ENCODE measurements at regions not wholly inside any gene's neighbourhood (a gene's known extent, or its start where the extent isn't known, plus 50 kb on each side); places are given as distances from the start of the nearest gene placed in this dataset.

DNA sequence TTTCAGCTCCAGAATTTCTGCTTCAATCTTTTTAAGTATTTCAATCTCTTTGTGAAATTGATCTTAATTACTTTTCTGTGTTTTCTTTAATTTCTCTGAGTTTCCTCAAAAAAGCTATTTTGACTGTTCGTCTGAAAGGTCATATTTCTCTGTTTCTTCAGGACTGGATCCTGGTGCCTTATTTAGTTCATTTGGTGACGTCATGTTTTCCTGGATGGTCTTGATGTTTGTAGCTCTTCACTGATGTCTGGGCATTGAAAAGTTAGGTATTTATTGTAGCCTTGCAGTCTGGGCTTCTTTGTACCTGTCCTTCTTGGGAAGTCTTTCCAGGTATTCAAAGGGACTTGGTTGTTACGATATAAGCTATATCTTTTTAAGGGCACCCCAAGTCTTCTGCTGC is 998.7 kb downstream of the NCAM2 start (continued):
- TF ChIP-seq TAF7 (optimal IDR thresholded peaks at IDR 0.05; ENCODE audit: borderline replicate concordance, low read depth, low read length) (no peak), CBX5 (IDR thresholded peaks at IDR 0.05; ENCODE audit: low read depth, low read length) (no peak), RBBP5 (IDR thresholded peaks at IDR 0.05; ENCODE audit: borderline replicate concordance, low read depth, low read length) (no peak), TCF12 (IDR thresholded peaks at IDR 0.05; ENCODE audit: low read depth, low read length) (no peak)

Measured in H1 (cell line).